SK-N-SH (cell line): ENCODE measurements at regions not wholly inside any gene's neighbourhood (a gene's known extent, or its start where the extent isn't known, plus 50 kb on each side); places are given as distances from the start of the nearest gene placed in this dataset.

Source experiments
- CTCF ChIA-PET: fragments of 300-600, 350-600 bp; formaldehyde crosslinking; extraction: SDS; loops from one replicate; lab custom pipeline; 2021; lab: Yijun Ruan, JAX
- POLR2A ChIA-PET: fragments of 350-600 bp; sonication (Branson Sonifier 250); formaldehyde crosslinking; extraction: SDS; loops from one replicate; lab custom pipeline; 2020; ENCODE audit warnings: antibody characterized with exemption, inconsistent platforms; lab: Yijun Ruan, JAX
- DNase-seq: peaks from one replicate; pipeline ENCODE4 v3.0.0; 2012
- H2AFZ ChIP-seq: fragments of 200-600 bp; sonication (generic); 2 replicates; pipeline ENCODE4 v1.8.1; 2016; ENCODE audit warnings: antibody characterized with exemption, mild to moderate bottlenecking, low read depth
- H3F3A ChIP-seq: fragments of 200-600 bp; sonication (generic); replicated peaks from 2 replicates; pipeline ENCODE3; 2016; ENCODE audit warnings: antibody characterized with exemption, mild to moderate bottlenecking; ENCODE audit not compliant: insufficient read depth
- H3K27ac ChIP-seq, 2 experiments: fragments of 200-500 bp in 1 of 2; fragments of 200-600 bp in 1 of 2; sonication (Bioruptor generic) in 1 of 2; sonication (generic), shearing (Covaris generic) in 1 of 2; 2 replicates each; pipeline versions ENCODE4 v1.5.1 to v1.6.1; 2014 to 2016; ENCODE audit warnings: low read depth in 2 of 2, inconsistent platforms in 1 of 2, low read length in 1 of 2, mild to moderate bottlenecking in 1 of 2, mixed read lengths in 1 of 2
- H3K27me3 ChIP-seq: fragments of 200-600 bp; sonication (generic), shearing (Covaris generic); 2 replicates; pipeline ENCODE4 v1.6.1; 2016; ENCODE audit warnings: mixed run types; ENCODE audit not compliant: insufficient read depth
- H3K36me3 ChIP-seq, 2 experiments: fragments of 200-500 bp in 1 of 2; fragments of 200-600 bp in 1 of 2; sonication (Bioruptor generic) in 1 of 2; sonication (generic) in 1 of 2; replicated peaks in 1 of 2; 2 replicates each; pipeline versions ENCODE3 to v1.5.1; 2014 to 2016; ENCODE audit warnings: low read length in 1 of 2, mild to moderate bottlenecking in 1 of 2; ENCODE audit not compliant: insufficient read depth in 2 of 2, control insufficient read depth in 1 of 2
- H3K4me1 ChIP-seq, 2 experiments: fragments of 200-500 bp in 1 of 2; fragments of 200-600 bp in 1 of 2; sonication (Bioruptor generic) in 1 of 2; sonication (generic), shearing (Covaris generic) in 1 of 2; 2 replicates each; pipeline versions ENCODE4 v1.5.1 to v1.6.1; 2014 to 2016; ENCODE audit warnings: low read depth in 1 of 2, low read length in 1 of 2, mixed run types in 1 of 2; ENCODE audit not compliant: insufficient read depth in 2 of 2, control insufficient read depth in 1 of 2
- H3K4me2 ChIP-seq: fragments of 200-600 bp; sonication (generic), shearing (Covaris generic); 2 replicates; pipeline ENCODE4 v1.6.1; 2017; ENCODE audit warnings: mixed run types
- H3K4me3 ChIP-seq, 2 experiments: fragments of 200-500 bp in 1 of 2; fragments of 200-600 bp in 1 of 2; sonication (Bioruptor generic) in 1 of 2; sonication (generic), shearing (Covaris generic) in 1 of 2; 2 replicates each; pipeline versions ENCODE4 v1.5.1 to v1.8.1; 2014 to 2016; ENCODE audit warnings: low read depth in 2 of 2, inconsistent platforms in 1 of 2, low read length in 1 of 2, mild to moderate bottlenecking in 1 of 2, mixed read lengths in 1 of 2, moderate library complexity in 1 of 2
- H3K79me2 ChIP-seq: fragments of 200-600 bp; sonication (generic); 2 replicates; pipeline ENCODE4 v1.8.1; 2017; ENCODE audit warnings: mild to moderate bottlenecking; ENCODE audit not compliant: insufficient read depth
- H3K9ac ChIP-seq: fragments of 200-600 bp; sonication (generic); 2 replicates; pipeline ENCODE4 v1.6.1; 2017; ENCODE audit warnings: mixed run types
- H3K9me2 ChIP-seq: fragments of 200-600 bp; sonication (generic); 2 replicates; pipeline ENCODE4 v1.6.1; 2017; ENCODE audit warnings: mixed run types
- H3K9me3 ChIP-seq: fragments of 200-600 bp; sonication (generic); 2 replicates; pipeline ENCODE4 v1.6.1; 2017; ENCODE audit warnings: mixed run types, mild to moderate bottlenecking, moderate library complexity
- H4K20me1 ChIP-seq: fragments of 200-600 bp; sonication (generic); 2 replicates; pipeline ENCODE4 v1.6.1; 2017; ENCODE audit warnings: mild to moderate bottlenecking, mixed run types; ENCODE audit not compliant: insufficient read depth
- CHD2 ChIP-seq: fragments of 150-350 bp; IDR thresholded peaks from 2 replicates; pipeline ENCODE4 v1.6.1; 2018; ENCODE audit warnings: low read length; ENCODE audit not compliant: partially characterized antibody
- CTCF ChIP-seq: fragments of 200-600 bp; sonication (generic); IDR thresholded peaks from 2 replicates; pipeline ENCODE4 v1.6.1; 2017; ENCODE audit warnings: antibody characterized with exemption, mild to moderate bottlenecking, moderate library complexity
- EP300 ChIP-seq, 2 experiments: IDR thresholded peaks; 2 replicates each; pipeline versions ENCODE4 v1.4.0 to v1.6.1; 2012; ENCODE audit warnings: borderline replicate concordance in 1 of 2, low read depth in 1 of 2, low read length in 1 of 2
- EZH2phosphoT487 ChIP-seq: fragments of 200-600 bp; sonication (generic); IDR thresholded peaks from 2 replicates; pipeline ENCODE4 v1.6.1; 2017; ENCODE audit warnings: low read depth, mixed run types, mild to moderate bottlenecking, antibody characterized with exemption, moderate library complexity, borderline replicate concordance
- FOXJ3 ChIP-seq: sonication (generic); formaldehyde crosslinking; IDR thresholded peaks from 2 replicates; pipeline ENCODE4 v1.5.1; 2020; ENCODE audit warnings: mild to moderate bottlenecking, missing genetic modification reagents
- FOXM1 ChIP-seq: IDR thresholded peaks from 2 replicates; pipeline ENCODE4 v1.4.0; 2012; ENCODE audit warnings: low read depth, mild to moderate bottlenecking
- GABPA ChIP-seq: IDR thresholded peaks from 2 replicates; pipeline ENCODE4 v1.4.0; 2012; ENCODE audit warnings: low read depth, mild to moderate bottlenecking
- IRF3 ChIP-seq: fragments of 150-350 bp; IDR thresholded peaks from 2 replicates; pipeline ENCODE4 v1.6.1; 2016; ENCODE audit warnings: mild to moderate bottlenecking, low read depth, low read length
- JUND ChIP-seq: IDR thresholded peaks from 2 replicates; pipeline ENCODE4 v1.4.0; 2012
- MAX ChIP-seq: IDR thresholded peaks from 2 replicates; pipeline ENCODE4 v1.4.0; 2012; ENCODE audit warnings: low read depth
- MEF2A ChIP-seq: IDR thresholded peaks from 2 replicates; pipeline ENCODE4 v1.4.0; 2012; ENCODE audit warnings: low read depth, borderline replicate concordance
- MXI1 ChIP-seq: IDR thresholded peaks from 2 replicates; pipeline ENCODE4 v1.6.1; 2012; ENCODE audit warnings: mild to moderate bottlenecking, low read depth, low read length, improper control_type of control experiment
- NRF1 ChIP-seq: IDR thresholded peaks from 2 replicates; pipeline ENCODE4 v1.6.1; 2012; ENCODE audit warnings: low read depth, mild to moderate bottlenecking, low read length
- PBX3 ChIP-seq: IDR thresholded peaks from 2 replicates; pipeline ENCODE4; 2012
- RCOR1 ChIP-seq: fragments of 150-350 bp; IDR thresholded peaks from 2 replicates; pipeline ENCODE4 v1.6.1; 2017; ENCODE audit warnings: antibody characterized with exemption, low read length
- RFX5 ChIP-seq: IDR thresholded peaks from 2 replicates; pipeline ENCODE4 v1.6.1; 2012; ENCODE audit warnings: mild to moderate bottlenecking, improper control_type of control experiment, low read length
- RXRA ChIP-seq: IDR thresholded peaks from 2 replicates; pipeline ENCODE4 v1.4.0; 2012; ENCODE audit warnings: low read depth, mild to moderate bottlenecking, borderline replicate concordance
- YY1 ChIP-seq: IDR thresholded peaks from 2 replicates; pipeline ENCODE4 v1.4.0; 2012; ENCODE audit warnings: low read depth, mild to moderate bottlenecking
- WGBS: methylation state at CpG from one replicate; pipeline ENCODE4 v1.1.6; 2017; ENCODE audit warnings: low lambda C conversion rate; 5-methylcytosine and 5-hydroxymethylcytosine counted together

- TF ChIP-seq EP300 (IDR thresholded peaks at IDR 0.05; ENCODE audit: borderline replicate concordance in 1 of 2, low read depth in 1 of 2, low read length in 1 of 2) (no peak), MEF2A (no peak), PBX3 (peak; percentile 74), YY1 (no peak), NRF1 (no peak)
- CTCF ChIA-PET: interaction anchor here (1.4 kb wide), 1 partner anchor 11 kb away, joined by 3 read pairs; no protein-coding TSS in a partner anchor
- 18% methylated on average over 11 of the region's 11 CpGs for WGBS
Measured at GRCh38 chr6:91166271-91167046, 579.6 kb upstream of the MAP3K7 start.

GRCh38 chr6:91164105-91164504, 577.2 kb upstream of the MAP3K7 start:
- DNase-seq: no peak
- Histone ChIP-seq H2AFZ (no peak overlapping the region), H3K9ac (no peak overlapping the region), H3F3A (no peaks in the 10 kb centered on the region), H3K79me2 (no peaks in the 10 kb centered on the region), H3K4me2 (no peak overlapping the region), H3K4me3 (no peak overlapping the region), H4K20me1 (no peaks in the 10 kb centered on the region), H3K9me2 (no peaks in the 10 kb centered on the region), H3K4me1 (peaks cover 0 to 5% of the 10 kb centered on the region in 2 experiments; a peak in 1 of 4 replicates), H3K27ac (no peak overlapping the region), H3K36me3 (no peaks in the 10 kb centered on the region), H3K27me3 (no peaks in the 10 kb centered on the region), H3K9me3 (no peaks in the 10 kb centered on the region)
- ChIA-PET POLR2A (no interaction called here), CTCF (no interaction called here)
- TF ChIP-seq GABPA (no peak), RXRA (no peak), RCOR1 (no peak)
- 3% methylated on average over 7 of the region's 7 CpGs for WGBS

More at GRCh38 chr6:91166271-91167046, 579.6 kb upstream of the MAP3K7 start:
- H2AFZ ChIP-seq: no peak overlapping the region; the same call in 1 of the 2 replicates
- no peak for DNase-seq
- H4K20me1 ChIP-seq: no peaks in the 10 kb centered on the region
- H3K4me1 ChIP-seq: peaks cover 0 to 5% of the 10 kb centered on the region in 2 experiments; a peak in 1 of 4 replicates
- H3K27me3 ChIP-seq: no peaks in the 10 kb centered on the region
- H3K9me2 ChIP-seq: no peaks in the 10 kb centered on the region
- no peak overlapping the region for H3K9ac ChIP-seq
- H3K4me2 ChIP-seq: no peak overlapping the region
- no peaks in the 10 kb centered on the region for H3K9me3 ChIP-seq
- H3F3A ChIP-seq: no peaks in the 10 kb centered on the region
- H3K27ac ChIP-seq: no peak overlapping the region
- POLR2A ChIA-PET: no interaction called here
- H3K4me3 ChIP-seq: peak overlapping the region in 1 of 2 experiments; percentile 22; a peak in 1 of 4 replicates
- H3K79me2 ChIP-seq: no peaks in the 10 kb centered on the region
- H3K36me3 ChIP-seq: no peaks in the 10 kb centered on the region

GRCh38 chr6:91161246-91161645, 574.4 kb upstream of the MAP3K7 start:
- no peak for TF ChIP-seq EZH2phosphoT487
- TF ChIP-seq MXI1: no peak
- no peak for TF ChIP-seq CTCF
- no peak for TF ChIP-seq IRF3
- TF ChIP-seq CHD2: no peak
- TF ChIP-seq FOXM1: no peak
- no peak for TF ChIP-seq MAX
- TF ChIP-seq RFX5: no peak
- TF ChIP-seq JUND: no peak
- no peak for TF ChIP-seq FOXJ3 (CRISPR knock-in tag)
- no peak for TF ChIP-seq MEF2A
- H3K27me3 ChIP-seq: no peaks in the 10 kb centered on the region
- no peak overlapping the region for H3K27ac ChIP-seq
- CTCF ChIA-PET: no interaction called here
- no peaks in the 10 kb centered on the region for H3K36me3 ChIP-seq
- 26% methylated on average over 7 of the region's 7 CpGs for WGBS
- H2AFZ ChIP-seq: no peak overlapping the region
- POLR2A ChIA-PET: no interaction called here
- no peaks in the 10 kb centered on the region for H4K20me1 ChIP-seq
- H3K4me2 ChIP-seq: no peak overlapping the region
- no peak overlapping the region for H3K9ac ChIP-seq
- DNase-seq: no peak
- H3K79me2 ChIP-seq: no peaks in the 10 kb centered on the region
- H3K9me3 ChIP-seq: no peaks in the 10 kb centered on the region
- H3K9me2 ChIP-seq: no peaks in the 10 kb centered on the region
- H3K4me3 ChIP-seq: no peak overlapping the region
- H3K4me1 ChIP-seq: no peaks in the 10 kb centered on the region; a peak in 1 of 4 replicates
- no peaks in the 10 kb centered on the region for H3F3A ChIP-seq
